HG03139 (cell line): ENCODE measurements at regions not wholly inside any gene's neighbourhood (a gene's known extent, or its start where the extent isn't known, plus 50 kb on each side); places are given as distances from the start of the nearest gene placed in this dataset.
"Not testable (repeated sequence)": the region's sequence is repeated elsewhere in the genome, so short reads cannot be mapped to it uniquely, and the experiment has no call there.

Source experiments
- ATAC-seq: cut with Tn5 transposase; IDR thresholded peaks from one replicate; pipeline ENCODE4 v1.9.1; 2021; ENCODE audit not compliant: unreplicated experiment

DNA sequence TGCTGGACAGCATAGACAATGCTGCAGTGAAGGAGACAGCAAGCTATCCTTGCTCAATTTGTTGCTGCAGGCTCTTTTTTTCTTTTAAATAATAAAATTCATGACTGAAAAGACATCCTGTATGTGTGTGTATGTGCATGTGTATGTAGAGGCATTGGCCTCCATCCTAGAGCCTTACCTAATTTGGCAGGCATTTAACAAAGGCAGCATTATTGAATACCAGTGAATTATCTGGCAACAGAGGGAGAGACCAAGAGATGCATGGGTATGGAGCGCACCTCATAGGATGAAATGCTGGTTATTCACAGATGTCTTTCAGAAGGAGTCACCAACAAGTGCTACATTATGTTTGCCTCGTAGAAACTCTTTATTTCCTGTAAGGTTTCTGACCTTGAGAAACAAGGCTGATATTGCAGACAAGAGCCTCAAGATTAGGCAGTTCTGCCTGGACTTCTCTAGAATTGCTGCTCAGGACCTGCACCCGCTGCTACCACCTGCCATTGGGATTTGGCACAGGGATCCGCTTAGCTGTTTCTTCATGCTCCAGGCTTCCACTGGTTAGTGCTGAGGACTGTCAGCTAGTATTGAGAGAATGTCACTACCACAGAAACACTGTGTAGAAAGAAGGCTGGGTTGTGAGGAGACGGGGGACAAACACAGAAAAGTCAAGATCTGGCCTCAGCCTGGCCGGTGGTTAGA is 247.7 kb upstream of the RFX3 start:
- ATAC-seq = no peak

- no peak for ATAC-seq
These were observed 243.8 kb upstream of the RFX3 start for GRCh38 chr9:3769646-3770045.

DNA sequence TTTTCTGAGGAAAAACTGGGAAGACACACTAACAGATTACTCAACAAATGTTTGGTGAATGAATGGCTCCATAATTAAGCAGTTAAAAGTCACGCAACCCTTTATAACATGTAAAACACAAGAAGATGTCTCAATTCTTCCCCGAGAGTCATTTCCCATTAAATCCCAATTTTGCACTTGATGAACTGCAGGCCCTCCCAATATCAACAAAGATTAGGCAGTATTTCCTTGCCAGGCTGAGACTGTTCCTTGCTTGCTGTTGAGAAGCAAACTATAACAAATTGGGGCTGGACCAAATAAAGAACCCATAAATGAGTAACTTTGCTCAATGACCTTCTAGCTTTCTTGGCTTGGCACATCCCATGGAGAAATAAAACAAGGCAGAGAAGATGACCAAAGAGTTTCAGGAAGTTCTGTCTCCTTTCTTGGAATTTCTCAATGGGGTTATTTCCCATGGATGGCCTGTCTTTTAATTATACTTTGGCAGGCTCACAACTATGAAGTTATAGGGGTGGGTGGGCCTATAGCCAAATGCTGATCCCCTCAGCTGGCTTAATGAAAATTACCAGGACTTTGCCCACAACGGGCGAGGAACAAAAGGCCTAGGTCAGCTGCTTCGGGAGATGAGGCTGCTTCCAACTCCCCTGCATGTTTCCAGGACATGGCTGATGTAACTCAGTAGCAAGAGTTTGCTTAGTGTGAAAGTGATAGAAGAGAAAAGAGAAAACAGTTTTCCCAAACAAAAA is 243.1 kb upstream of the RFX3 start:
- no peak for ATAC-seq

DNA sequence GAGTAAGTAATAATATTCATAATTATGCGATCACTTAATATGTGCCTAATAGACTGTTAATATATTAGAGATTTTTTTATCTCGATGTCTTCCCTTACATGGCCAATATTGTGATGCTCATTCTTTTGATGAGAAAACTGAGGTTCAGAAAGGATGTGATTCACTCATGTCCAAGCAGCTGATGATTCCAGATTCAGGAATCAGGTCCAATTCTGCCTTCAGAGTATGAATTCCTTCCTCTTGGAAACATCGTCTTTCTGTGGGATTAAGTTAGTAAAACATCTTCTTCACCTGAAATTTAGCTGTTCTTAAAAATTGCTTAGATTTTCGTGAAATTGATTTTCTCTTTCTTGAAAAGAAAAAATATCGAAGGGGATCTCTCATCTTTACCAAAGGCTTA is 242.5 kb upstream of the RFX3 start:
- no peak for ATAC-seq

DNA sequence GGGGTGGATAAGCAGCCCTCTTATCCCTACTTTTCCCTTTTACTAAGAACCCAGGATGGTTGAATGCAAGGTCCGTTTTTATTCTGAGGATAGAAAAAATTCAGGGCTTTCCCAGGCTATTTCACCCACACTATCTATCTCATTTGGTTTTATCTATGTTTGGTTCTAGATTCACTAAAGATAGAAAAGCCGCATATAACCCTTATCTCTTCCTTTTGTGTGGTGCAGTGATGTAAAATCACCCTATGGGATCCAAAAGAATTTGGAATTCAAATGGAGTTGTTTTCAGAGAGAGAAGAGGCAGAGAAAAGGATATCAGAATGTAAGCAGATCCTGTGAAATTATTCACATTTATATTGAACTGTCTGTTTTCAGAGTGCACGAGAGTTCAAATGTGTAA is 236.3 kb upstream of the RFX3 start:
- no peak for ATAC-seq

DNA sequence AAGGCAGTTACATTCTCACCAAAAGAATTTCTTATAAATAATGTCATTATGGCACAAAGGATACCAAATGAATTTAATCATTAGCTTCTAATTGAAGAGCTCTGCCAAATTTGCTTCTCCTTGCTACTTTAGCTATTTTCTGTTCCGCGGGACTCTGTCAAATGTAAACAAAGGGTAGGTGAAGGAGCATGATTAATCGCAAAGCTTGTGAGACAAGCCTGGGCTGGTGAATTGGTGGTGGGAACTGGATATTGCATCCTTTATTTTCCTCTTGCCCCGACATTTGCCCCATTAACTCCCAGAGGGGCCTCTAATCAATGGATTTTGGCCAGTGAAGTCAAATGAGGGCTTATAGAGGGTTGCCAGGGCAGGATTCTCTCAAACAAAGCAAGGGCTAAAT is 234.2 kb upstream of the RFX3 start:
- no peak for ATAC-seq

- ATAC-seq = no peak
These were observed 233.2 kb upstream of the RFX3 start for GRCh38 chr9:3758816-3759576.

DNA sequence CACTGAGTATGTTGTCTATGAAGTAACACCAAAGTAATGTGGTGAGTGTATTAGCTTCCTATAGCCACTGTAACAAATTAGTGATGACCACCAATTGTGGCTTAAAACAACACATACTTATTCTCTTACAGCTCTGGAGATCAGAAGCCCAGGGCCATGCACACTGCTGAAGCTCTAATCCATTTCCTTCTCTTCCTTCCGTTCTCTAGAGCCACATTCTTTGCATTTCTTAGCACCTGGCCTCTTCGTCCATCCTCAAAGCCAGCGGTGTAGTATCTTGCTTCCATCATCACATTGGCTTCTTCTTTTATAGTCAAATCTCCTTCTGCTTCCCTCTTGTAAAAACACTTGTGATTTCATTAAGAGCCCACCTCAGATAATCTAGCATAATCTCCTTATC is 230.3 kb upstream of the RFX3 start:
- ATAC-seq = no peak

DNA sequence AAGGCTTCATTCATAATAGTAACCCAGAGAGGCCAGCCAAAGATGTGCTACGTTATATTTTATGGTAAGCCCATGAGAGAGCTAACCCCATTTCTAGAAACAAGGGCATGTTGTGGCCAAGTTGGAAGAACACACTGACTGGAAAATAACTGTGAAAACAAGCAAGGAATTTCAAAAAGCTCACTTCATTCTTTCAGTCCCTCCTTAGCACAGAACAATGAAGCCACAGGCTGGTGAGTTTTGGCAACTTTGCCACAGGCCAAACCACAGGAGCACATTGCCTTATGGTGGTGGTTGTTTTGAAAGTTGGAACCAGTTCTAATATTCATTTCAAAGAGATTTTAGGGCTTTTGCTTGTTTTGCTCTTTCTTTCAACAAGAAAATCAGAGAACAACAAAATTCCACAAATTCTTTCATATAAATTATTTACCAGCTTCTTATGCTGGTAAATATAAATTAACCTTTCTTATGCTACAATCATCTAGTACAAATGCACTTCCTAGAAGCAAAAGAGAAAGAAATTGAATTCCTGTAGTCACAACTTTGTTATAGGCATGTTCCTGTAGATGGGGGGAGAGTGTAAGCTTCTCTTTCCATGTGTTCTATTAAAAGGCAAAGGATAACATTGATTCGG is 225.4 kb upstream of the RFX3 start:
- ATAC-seq = no peak

GRCh38 chr9:3750321-3750720 is 224.5 kb upstream of the RFX3 start:
- ATAC-seq = no peak

- no peak for ATAC-seq
These were observed 220.8 kb upstream of the RFX3 start for GRCh38 chr9:3746296-3747275.

- no peak for ATAC-seq
These were observed 218.2 kb upstream of the RFX3 start for GRCh38 chr9:3743901-3744413.

DNA sequence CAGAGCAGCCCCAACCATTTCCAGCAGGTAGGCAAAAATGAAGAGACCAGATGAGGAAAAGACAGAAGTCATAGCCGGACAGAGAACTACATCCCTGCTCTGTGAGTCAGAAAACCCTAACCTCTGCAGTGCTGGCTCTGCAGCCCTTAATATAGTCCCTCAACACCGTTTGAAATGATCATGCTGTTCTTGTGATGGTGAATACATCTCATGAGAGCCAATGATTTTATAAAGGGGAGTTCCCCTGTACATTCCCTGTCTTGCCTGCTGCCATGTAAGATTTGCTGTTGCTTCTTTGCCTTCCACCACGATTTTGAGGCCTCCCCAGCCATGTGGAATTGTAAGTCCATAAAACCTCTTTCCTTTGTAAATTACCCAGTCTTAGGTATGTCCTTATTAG is 216.8 kb upstream of the RFX3 start:
- ATAC-seq = no peak

DNA sequence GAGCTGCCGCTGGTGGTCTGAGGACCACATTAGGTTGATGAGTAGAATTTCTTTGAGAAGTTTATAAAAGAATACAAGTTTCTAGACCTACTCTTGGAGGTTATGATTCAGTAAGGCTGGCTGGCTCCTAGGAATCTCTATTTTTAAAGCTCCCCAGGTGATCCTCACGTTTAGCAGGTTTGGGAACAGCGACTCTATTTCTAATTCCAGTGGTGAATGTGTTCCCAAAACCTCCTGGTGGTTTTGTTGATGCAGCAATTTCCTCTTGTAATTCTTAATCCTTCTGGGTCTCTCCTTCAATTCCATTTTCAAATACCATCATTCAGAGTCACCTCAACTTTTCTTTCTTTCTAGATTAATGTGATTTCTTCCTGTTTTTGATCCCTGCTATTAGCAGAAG is 215.9 kb upstream of the RFX3 start:
- ATAC-seq = no peak

DNA sequence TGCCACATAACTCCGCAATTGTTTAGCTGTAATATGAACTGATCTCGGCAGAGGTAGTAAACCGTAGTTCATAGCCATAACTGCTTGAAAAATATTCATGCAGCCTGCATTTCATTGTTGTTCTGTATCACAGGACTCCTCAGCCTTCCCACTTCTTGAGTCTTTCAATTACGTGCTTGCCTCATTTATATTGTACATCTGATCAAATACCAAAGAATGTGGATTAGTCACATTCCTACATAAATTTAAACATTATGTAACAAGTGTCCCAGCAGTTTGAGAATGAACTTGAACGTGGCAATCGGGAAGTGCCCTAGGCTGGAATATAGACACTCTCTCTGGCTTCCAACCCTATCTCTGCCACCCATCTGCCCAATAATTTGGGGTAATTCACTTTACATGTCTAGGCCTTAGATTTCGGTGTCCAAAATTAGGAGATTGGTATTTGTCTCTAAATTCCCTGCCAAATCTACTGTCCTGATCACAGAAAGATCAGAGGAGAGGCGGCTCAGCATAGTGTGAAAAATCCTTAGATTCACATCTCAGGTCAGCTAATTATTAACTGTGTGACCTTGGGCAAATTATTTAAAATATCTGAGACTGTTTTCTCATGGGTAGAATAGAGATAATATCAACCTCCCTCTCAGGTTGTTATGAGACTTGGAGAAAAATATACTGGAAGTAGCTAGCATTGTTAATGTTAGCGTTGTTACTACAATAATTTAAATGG is 215.1 kb upstream of the RFX3 start:
- no peak for ATAC-seq

GRCh38 chr9:3736161-3736560 is 210.4 kb upstream of the RFX3 start:
- no peak for ATAC-seq

DNA sequence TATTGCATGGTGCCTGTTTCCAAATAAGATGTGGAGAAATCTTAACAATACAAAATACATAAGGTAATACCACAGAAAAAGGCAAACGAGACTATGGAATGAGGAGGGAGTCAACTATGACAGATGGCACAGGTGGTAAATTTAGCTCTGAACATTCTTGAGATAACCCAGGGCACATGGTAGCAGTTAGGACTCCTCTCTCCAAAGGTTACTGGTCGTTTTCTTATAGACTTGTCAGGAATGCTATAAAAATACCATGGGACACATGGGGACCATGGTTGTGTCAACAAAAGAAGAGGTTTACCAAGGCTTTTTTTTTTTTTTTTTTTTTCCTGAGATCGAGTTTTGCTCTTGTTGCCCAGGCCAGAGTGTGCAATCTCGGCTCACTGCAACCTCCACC is 209.4 kb upstream of the RFX3 start:
- ATAC-seq = no peak

DNA sequence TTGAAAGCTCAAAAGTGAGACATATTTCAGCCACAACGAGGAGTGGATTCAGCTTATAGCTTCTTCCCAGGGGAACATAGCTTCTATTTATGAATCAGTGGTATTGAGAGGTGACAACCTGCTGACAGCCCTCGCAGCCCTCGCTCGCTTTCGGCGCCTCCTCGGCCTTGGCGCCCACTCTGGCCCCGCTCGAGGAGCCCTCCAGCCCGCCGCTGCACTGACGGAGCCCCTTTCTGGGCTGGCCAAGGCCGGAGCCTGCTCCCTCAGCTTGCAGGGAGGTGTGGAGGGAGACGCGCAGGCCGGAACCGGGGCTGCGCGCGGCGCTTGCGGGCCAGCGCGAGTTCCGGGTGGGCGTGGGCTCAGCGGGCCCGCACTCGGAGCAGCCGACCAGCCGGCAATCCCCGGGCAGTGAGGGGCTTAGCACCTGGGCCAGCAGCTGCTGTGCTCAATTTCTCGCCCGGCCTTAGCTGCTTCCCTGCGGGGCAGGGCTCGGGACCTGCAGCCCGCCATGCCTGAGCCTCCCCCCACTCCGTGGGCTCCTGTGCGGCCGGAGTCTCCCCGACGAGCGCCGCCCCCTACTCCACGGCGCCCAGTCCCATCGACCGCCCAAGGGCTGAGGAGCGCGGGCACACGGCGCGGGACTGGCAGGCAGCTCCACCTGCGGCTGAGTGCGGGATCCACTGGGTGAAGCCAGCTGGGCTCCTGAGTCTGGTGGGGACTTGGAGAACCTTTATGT is 207.9 kb upstream of the RFX3 start:
- not testable (repeated sequence) for ATAC-seq

DNA sequence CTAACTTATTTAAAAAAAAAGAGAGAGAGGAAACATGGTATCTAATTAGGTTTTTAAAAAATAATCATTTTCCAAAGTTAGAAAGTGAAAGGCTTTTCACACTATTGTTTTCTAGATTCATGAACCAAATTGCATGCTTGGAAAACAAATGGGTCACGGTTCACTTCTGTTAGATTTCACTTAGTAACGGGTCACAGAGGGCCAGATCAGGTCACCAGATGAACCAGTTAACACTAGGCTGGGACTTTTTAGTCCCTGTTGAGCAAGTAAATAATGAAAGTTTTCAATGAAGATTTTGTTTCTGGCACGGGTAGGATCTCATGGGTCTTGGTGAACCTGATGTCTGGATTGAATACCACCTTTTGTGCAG is 207.2 kb upstream of the RFX3 start:
- ATAC-seq = no peak
